Activated CD4-positive, alpha-beta T cell treated with anti-CD3 and anti-CD28 coated beads, Interleukin-2, amount 50 U/mL, for 4 hours (primary cell): ENCODE measurements at regions not wholly inside any gene's neighbourhood (a gene's known extent, or its start where the extent isn't known, plus 50 kb on each side); places are given as distances from the start of the nearest gene placed in this dataset.

Experiments
- DNase-seq, 2 experiments: peaks; one replicate each; pipeline ENCODE4 v3.0.0-alpha.2; 2020

- no peak for DNase-seq
Observed at GRCh38 chr5:135234666-135235401, 164.2 kb downstream of the MACROH2A1 start.

DNA sequence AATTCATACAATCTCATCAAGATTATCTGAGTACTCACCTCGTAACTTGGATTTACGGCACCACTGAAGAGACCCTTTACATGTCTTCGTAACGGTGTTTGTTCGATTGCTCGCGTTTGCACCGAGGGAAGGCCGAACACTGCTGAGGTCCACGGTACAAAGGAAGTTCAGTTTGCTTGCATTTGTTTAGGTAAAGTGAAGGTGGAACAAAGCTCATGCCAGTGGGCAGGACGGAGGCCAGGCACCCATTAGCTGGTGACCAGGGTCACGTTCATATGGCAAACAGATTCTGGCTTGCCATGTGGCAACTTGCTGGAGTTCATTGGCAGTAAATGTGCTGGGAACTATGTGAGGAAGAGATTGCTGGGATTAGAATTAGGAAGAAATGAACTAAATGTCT, 164.8 kb downstream of the MACROH2A1 start:
- no peak for DNase-seq

DNA sequence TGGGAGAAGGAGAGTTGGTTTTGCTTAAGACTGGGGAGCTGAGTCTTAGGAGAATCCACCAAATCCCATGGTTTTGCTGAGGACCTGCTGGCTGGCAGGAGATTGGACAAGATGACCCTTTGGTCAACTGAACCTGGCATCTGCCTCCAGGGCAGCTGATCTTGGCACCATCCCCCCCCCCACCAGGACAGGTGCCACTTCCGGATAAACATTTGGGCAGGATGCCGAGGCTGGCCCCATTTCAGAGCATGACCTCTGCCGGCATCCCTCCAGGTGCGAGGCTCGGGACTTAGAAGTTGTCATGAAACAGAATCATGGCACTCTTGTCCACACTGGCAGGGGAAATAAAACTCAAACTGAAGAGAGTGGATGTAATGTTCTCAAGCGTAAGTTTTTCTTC, 165.6 kb downstream of the MACROH2A1 start:
- no peak for DNase-seq

GRCh38 chr5:135232958-135233357, 166.1 kb downstream of the MACROH2A1 start:
- DNase-seq: no peak

- DNase-seq: no peak
Observed at GRCh38 chr5:135231289-135231688, 167.7 kb downstream of the MACROH2A1 start.

DNA sequence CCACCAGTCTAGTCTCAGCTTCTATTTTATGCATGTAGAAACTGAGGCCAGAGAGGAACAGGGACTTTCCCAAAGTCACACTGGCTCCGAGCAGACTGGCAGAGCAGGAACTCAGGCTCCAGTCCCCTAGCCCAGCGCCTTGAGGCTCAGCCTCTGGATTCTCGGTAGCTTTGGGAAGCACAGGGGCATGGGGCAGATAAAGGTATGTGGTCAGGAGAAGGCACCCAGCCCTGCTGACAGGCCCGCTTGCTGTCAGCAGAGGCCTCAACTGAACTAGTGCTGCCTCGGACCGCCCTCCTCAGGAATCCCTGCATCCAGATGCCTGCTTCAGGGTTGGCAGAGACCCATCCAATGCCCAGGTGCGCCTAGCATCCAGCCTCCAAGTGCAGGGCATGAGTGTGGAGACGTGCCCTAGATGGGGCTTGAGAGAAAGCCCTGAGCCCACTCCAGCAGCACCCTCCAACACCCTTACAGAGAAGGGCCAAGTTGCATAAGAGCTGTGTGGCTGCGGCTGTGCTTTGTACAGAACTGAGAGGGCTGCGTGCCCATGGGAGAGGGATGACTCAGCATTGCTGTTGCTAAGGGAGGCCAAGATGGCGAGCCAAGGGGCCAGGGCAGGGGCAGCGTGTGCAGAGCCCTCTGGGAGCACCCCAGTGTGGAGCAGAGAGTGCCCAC, 168.6 kb downstream of the MACROH2A1 start:
- DNase-seq: no peak

GRCh38 chr5:135229679-135230132, 169.3 kb downstream of the MACROH2A1 start:
- no peak for DNase-seq

DNA sequence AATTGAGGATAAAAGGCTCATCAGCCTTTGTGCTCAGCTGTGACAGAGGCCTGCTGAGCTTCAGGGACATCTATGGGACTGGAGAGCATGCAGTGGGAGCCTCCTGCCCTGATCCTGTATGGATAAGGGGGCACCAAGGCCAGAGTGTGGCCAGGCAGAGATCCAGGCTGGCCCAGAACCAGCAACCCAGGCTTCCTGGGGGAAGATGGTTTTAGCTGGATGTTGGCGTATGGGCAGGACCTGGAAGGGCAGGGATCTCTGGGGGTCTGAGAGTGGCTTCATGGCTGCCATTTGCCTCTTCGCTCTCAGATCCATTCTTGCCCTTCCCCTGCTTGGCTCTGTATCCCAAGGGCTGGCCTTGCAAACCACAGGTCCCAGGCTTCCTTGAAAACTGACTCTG, 169.9 kb downstream of the MACROH2A1 start:
- DNase-seq: no peak

GRCh38 chr5:135228222-135228621, 170.8 kb downstream of the MACROH2A1 start:
- DNase-seq: no peak

GRCh38 chr5:135227064-135228022, 171.7 kb downstream of the MACROH2A1 start:
- no peak for DNase-seq

DNA sequence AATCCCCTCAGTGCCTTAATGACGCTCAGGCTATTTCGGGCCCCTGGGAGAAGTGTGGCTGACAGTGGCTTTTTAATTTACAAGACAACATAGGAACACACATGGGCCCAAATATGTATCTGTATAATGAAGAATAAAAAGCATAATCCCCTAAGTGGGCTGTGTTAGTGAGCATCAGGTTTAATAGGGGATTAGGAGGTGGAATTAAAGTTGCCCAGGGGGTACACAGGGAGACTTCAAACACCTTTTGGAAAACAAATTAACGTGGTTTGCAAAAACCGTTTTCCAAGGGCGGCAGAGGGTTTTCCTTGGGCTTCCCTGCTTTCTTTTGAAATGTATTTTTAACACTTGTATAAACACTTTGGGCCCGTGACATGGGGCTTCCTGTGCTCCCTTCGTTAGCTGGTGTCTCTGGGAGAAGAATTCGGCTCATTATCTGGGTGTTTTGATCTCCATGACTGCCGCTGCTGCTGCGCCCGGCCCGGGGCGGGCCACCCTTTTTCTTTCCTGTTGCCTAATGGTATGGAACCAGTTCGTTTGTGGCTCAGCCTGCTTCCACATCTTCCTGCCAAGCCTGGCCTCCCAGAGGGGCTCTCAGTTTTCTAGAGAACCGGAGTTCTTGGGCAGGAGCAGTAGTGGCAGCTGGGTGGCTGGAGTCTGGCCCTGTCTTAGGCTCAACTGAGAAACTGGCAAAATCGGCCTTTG, 173.0 kb downstream of the MACROH2A1 start:
- DNase-seq: no peak

DNA sequence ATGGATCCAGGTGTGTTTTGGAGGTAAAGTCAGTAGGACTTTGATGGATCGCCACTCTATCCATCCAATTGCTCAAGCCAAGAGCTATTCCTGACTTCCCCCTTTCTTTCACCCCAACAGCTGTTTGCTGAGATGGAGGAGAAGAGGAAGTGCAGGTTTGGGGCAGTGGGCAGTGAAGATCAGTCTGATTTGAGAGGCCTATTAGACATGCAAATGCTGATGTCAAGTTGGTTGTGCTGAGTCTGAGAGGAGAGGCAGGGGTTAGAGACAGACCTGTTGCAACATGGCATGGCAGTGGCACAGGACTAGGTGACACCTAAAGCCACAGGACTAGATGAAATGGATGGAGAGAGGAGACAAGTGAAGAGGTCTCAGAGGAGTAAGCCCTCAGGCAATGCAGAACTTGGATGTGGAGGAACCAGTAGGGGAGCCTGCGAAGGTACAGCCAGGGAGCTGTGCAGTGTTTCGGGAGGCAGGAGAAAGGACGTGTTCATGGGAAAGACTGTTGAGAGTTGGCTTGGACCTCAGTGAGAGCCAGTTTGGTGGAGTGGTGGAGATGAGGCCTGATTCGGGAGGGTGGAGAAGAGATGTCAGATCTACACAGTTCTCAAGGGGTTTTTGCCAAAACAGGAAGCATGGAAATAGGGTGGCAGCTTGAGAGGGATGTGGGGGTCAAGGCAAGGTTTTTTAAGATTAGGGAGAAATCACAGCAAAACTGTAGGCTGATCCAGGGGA, 175.0 kb downstream of the MACROH2A1 start:
- DNase-seq: no peak

- DNase-seq: no peak
Observed at GRCh38 chr5:135223404-135223803, 175.6 kb downstream of the MACROH2A1 start.

DNA sequence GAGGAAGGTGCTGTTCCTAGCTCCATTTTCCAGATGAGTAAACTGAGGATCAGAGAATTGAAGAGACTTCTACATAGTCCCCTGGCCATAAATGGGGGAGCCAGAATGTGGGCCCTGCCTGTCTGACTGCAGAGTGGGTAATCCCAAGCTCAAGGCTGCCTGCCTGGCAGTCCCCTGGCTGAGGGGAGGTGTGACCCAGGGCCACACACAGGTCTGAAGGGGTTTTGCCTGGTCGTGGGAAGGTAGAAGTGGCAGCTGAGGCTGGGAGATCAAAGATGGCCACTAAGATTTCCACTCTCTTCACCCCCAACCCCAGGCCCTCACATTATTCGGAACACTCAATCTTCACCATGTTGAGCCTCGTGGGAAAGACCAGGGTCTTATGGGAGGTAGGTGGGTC, 176.3 kb downstream of the MACROH2A1 start:
- no peak for DNase-seq

DNA sequence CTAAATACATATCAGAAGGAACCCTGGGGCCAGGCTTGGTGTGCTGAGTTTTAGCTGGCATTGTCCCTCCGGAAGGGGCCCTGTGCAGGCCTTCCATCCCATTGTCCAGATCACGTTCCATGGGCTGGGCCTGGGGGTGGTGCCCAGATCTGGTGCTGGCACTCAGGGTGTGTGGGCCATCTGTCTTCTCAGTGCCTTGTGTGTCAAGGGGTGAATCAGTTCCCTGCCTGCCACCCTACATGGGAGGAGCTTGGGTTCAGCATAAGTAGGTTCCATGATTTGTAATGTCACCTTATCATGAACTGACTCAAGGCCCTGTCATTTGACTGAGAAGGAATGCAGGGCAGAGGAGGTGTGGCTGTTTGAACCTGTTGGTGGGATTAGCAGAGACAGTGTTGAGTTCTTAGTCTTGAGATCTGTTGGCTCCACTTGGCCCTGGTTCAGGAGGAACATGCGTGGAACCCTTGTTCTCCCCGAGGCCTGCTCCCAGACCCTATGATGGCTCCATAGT, 176.8 kb downstream of the MACROH2A1 start:
- no peak for DNase-seq

GRCh38 chr5:135221696-135222095, 177.3 kb downstream of the MACROH2A1 start:
- no peak for DNase-seq

GRCh38 chr5:135221187-135221473, 177.9 kb downstream of the MACROH2A1 start:
- DNase-seq: no peak

- no peak for DNase-seq
Observed at GRCh38 chr5:135220394-135221186, 178.4 kb downstream of the MACROH2A1 start.

- DNase-seq: no peak
Observed at GRCh38 chr5:135219868-135220267, 179.2 kb downstream of the MACROH2A1 start.

DNA sequence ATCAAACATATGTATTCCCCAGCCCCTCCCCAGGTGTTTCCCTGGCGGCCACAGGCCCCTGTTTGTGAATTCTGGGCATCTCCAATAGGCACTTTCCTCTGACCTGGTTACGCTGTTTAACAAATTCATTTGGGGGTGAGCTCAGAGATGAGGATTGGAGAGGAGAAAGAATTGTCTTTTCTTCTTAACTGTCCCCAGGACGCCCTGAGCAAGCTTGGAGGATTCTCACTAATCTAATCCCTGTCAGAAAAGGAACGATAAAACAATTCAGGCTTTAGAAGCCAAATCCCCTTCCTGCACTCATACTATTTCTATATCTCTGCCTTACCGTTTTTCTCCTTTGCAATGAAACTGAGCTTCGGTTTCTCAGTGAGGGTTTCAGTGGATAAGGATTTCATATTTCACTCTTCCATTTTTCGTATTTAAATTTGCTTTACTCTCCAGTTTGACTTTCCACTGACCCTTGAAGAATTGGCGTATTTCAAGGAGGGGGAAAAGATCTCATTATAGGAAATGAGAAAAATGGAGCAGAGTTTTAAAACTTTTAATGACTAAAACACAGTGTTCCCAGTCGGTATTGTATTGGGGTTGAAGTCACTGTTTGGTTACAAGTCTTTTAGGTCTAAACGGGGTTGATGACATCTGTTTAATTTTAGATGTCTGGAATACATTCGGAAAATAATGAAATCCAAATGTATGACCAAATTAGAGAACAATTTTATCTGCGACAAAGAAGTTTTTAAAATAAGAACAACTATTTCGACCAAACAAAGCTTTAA, 180.1 kb downstream of the MACROH2A1 start:
- DNase-seq: no peak

GRCh38 chr5:135218486-135218755, 180.6 kb downstream of the MACROH2A1 start:
- DNase-seq: no peak
